MM.1S (cell line): ENCODE measurements at regions not wholly inside any gene's neighbourhood (a gene's known extent, or its start where the extent isn't known, plus 50 kb on each side); places are given as distances from the start of the nearest gene placed in this dataset.

Experiments used
- DNase-seq: peaks from one replicate; pipeline ENCODE4 v3.0.0-alpha.2; 2015
- H2AFZ ChIP-seq: fragments of 300-600 bp; sonication (generic); 2 replicates; pipeline ENCODE4 v1.6.0; 2016; ENCODE audit warnings: antibody characterized with exemption, low read length
- H3F3A ChIP-seq: fragments of 300-600 bp; sonication (generic); 2 replicates; pipeline ENCODE4 v1.6.1; 2016; ENCODE audit warnings: mild to moderate bottlenecking, antibody characterized with exemption, low read length, moderate library complexity, mixed read lengths; ENCODE audit not compliant: insufficient read depth
- H3K27ac ChIP-seq: fragments of 300-600 bp; sonication (generic); 2 replicates; pipeline ENCODE4 v1.5.1; 2016; ENCODE audit warnings: mild to moderate bottlenecking, low read length
- H3K27me3 ChIP-seq: fragments of 300-600 bp; sonication (generic); replicated peaks from 2 replicates; pipeline ENCODE4 v1.6.0; 2016; ENCODE audit warnings: low read length; ENCODE audit not compliant: insufficient read depth
- H3K36me3 ChIP-seq: fragments of 300-600 bp; sonication (generic); replicated peaks from 2 replicates; pipeline ENCODE4 v1.6.1; 2016; ENCODE audit warnings: mild to moderate bottlenecking, low read length, mixed read lengths; ENCODE audit not compliant: insufficient read depth
- H3K4me1 ChIP-seq: fragments of 300-600 bp; sonication (generic); 2 replicates; pipeline ENCODE4 v1.6.1; 2016; ENCODE audit warnings: low read length, mixed read lengths
- H3K4me2 ChIP-seq: fragments of 300-600 bp; sonication (generic); 2 replicates; pipeline ENCODE4 v1.6.0; 2016; ENCODE audit warnings: low read depth, low read length
- H3K4me3 ChIP-seq: fragments of 300-600 bp; sonication (generic); 2 replicates; pipeline ENCODE4 v1.5.1; 2016; ENCODE audit warnings: low read length, mixed read lengths
- H3K79me2 ChIP-seq: fragments of 300-600 bp; sonication (generic); 2 replicates; pipeline ENCODE4 v1.6.1; 2016; ENCODE audit warnings: mixed run types, low read length, mixed read lengths
- H3K9ac ChIP-seq: fragments of 300-600 bp; sonication (generic); 2 replicates; pipeline ENCODE4 v1.6.1; 2016; ENCODE audit warnings: low read length, mixed read lengths
- H3K9me2 ChIP-seq: fragments of 300-600 bp; sonication (generic); replicated peaks from 2 replicates; pipeline ENCODE4 v1.6.1; 2016; ENCODE audit warnings: mild to moderate bottlenecking, low read length, mixed read lengths; ENCODE audit not compliant: insufficient read depth
- H3K9me3 ChIP-seq: fragments of 300-600 bp; sonication (generic); replicated peaks from 2 replicates; pipeline ENCODE4 v1.6.1; 2016; ENCODE audit warnings: mild to moderate bottlenecking, low read length, mixed read lengths; ENCODE audit not compliant: insufficient read depth
- H4K20me1 ChIP-seq: fragments of 300-600 bp; sonication (generic); 2 replicates; pipeline ENCODE4 v1.6.1; 2016; ENCODE audit warnings: mild to moderate bottlenecking, low read length, moderate library complexity, mixed read lengths; ENCODE audit not compliant: insufficient read depth
- EZH2 ChIP-seq: fragments of 300-600 bp; sonication (generic); optimal IDR thresholded peaks from 2 replicates; pipeline ENCODE3; 2017; ENCODE audit warnings: low read depth, mild to moderate bottlenecking, antibody characterized with exemption, low read length, mixed read lengths
- EZH2phosphoT487 ChIP-seq: fragments of 300-600 bp; sonication (generic); IDR thresholded peaks from 2 replicates; pipeline ENCODE4 v1.6.1; 2018; ENCODE audit warnings: antibody characterized with exemption, low read length
- TF ChIP-seq, protein P1 (sequence below): fragments of 300-600 bp; sonication (generic); IDR thresholded peaks from 2 replicates; pipeline ENCODE4 v1.5.1; 2016; ENCODE audit warnings: antibody characterized with exemption, low read length, mixed read lengths

- no peak for DNase-seq
- no peak overlapping the region for H3K27ac ChIP-seq
- H3K9me3 ChIP-seq = no peaks in the 10 kb centered on the region
- no peak overlapping the region for H3K9ac ChIP-seq
- no peak overlapping the region for H3K4me3 ChIP-seq
- no peaks in the 10 kb centered on the region for H3K36me3 ChIP-seq
- H3K4me1 ChIP-seq = no peaks in the 10 kb centered on the region
- H3K4me2 ChIP-seq = no peak overlapping the region
- no peaks in the 10 kb centered on the region for H3F3A ChIP-seq
- H3K79me2 ChIP-seq = no peaks in the 10 kb centered on the region
- H4K20me1 ChIP-seq = no peaks in the 10 kb centered on the region
- no peaks in the 10 kb centered on the region for H3K27me3 ChIP-seq
- no peaks in the 10 kb centered on the region for H3K9me2 ChIP-seq
- no peak overlapping the region for H2AFZ ChIP-seq
- TF ChIP-seq EZH2phosphoT487 (no peak), EZH2 (no peak)
- TF ChIP-seq, protein P1, sequence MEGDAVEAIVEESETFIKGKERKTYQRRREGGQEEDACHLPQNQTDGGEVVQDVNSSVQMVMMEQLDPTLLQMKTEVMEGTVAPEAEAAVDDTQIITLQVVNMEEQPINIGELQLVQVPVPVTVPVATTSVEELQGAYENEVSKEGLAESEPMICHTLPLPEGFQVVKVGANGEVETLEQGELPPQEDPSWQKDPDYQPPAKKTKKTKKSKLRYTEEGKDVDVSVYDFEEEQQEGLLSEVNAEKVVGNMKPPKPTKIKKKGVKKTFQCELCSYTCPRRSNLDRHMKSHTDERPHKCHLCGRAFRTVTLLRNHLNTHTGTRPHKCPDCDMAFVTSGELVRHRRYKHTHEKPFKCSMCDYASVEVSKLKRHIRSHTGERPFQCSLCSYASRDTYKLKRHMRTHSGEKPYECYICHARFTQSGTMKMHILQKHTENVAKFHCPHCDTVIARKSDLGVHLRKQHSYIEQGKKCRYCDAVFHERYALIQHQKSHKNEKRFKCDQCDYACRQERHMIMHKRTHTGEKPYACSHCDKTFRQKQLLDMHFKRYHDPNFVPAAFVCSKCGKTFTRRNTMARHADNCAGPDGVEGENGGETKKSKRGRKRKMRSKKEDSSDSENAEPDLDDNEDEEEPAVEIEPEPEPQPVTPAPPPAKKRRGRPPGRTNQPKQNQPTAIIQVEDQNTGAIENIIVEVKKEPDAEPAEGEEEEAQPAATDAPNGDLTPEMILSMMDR = no peak
Measured at GRCh38 chr6:48826152-48826515, 636.9 kb downstream of the MMUT start.

- no peak overlapping the region for H3K4me3 ChIP-seq
- H3K9me3 ChIP-seq = no peaks in the 10 kb centered on the region
- DNase-seq = no peak
- no peaks in the 10 kb centered on the region for H3K79me2 ChIP-seq
- no peak overlapping the region for H3K27ac ChIP-seq
- no peak overlapping the region for H2AFZ ChIP-seq
- no peaks in the 10 kb centered on the region for H3K9me2 ChIP-seq
- H3K4me2 ChIP-seq = no peak overlapping the region
- no peaks in the 10 kb centered on the region for H3K27me3 ChIP-seq
- TF ChIP-seq, protein P1 = no peak
- TF ChIP-seq EZH2phosphoT487 (no peak), EZH2 (no peak)
- H3F3A ChIP-seq = no peaks in the 10 kb centered on the region
- H4K20me1 ChIP-seq = no peaks in the 10 kb centered on the region
- H3K36me3 ChIP-seq = no peaks in the 10 kb centered on the region
- no peak overlapping the region for H3K9ac ChIP-seq
- H3K4me1 ChIP-seq = no peaks in the 10 kb centered on the region
Measured at GRCh38 chr6:48825501-48826151, 637.4 kb downstream of the MMUT start.

DNA sequence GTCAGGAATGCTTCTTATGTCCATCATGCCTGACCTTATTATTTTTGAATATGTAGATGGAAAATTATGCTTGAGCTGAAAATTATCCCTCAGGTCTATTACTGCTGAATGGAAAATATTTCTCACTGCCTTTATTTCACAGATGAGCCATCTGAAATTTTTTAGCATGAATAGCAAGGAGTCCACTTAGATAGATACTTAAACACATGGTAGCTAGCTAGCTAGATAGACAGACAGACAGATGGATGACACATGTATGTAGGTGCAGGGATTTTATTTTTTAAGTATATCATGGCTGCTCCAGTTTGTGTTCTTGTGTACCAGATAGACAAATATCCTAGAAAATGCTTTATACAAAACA lies 645.0 kb downstream of the MMUT start:
- Histone ChIP-seq H4K20me1 (no peaks in the 10 kb centered on the region), H3K9ac (no peak overlapping the region), H3F3A (no peaks in the 10 kb centered on the region), H2AFZ (no peak overlapping the region), H3K4me3 (no peak overlapping the region), H3K27me3 (no peaks in the 10 kb centered on the region), H3K9me2 (no peaks in the 10 kb centered on the region), H3K36me3 (no peaks in the 10 kb centered on the region), H3K79me2 (no peaks in the 10 kb centered on the region), H3K9me3 (no peaks in the 10 kb centered on the region), H3K4me1 (no peaks in the 10 kb centered on the region), H3K27ac (no peak overlapping the region), H3K4me2 (no peak overlapping the region)
- TF ChIP-seq, protein P1 = no peak
- no peak for TF ChIP-seq EZH2
- TF ChIP-seq EZH2phosphoT487 = no peak
- no peak for DNase-seq
